Activated T-cell treated with anti-CD3 and anti-CD28 coated beads, Interleukin-2, amount 50 U/mL, for 4 hours (primary cell): ENCODE measurements at regions not wholly inside any gene's neighbourhood (a gene's known extent, or its start where the extent isn't known, plus 50 kb on each side); places are given as distances from the start of the nearest gene placed in this dataset.
"Not testable (repeated sequence)": the region's sequence is repeated elsewhere in the genome, so short reads cannot be mapped to it uniquely, and the experiment has no call there.

Source experiments
- ATAC-seq, 2 donors: fragments of 200-7000 bp; cut with Tn5 transposase; one replicate each; pipeline ENCODE4 v1.10.0; 2021
- DNase-seq: peaks from one replicate; pipeline ENCODE4 v3.0.0-alpha.2; 2020
- H3K27me3 Mint-ChIP-seq: one replicate; pipeline ENCODE4 v1.8.0; 2021; ENCODE audit warnings: low read depth, mixed read lengths
- H3K36me3 Mint-ChIP-seq: one replicate; pipeline ENCODE4 v1.8.0; 2022; ENCODE audit warnings: mixed read lengths; ENCODE audit not compliant: insufficient read depth
- H3K4me1 Mint-ChIP-seq: one replicate; pipeline ENCODE4 v1.8.0; 2021; ENCODE audit warnings: low read depth, mixed read lengths
- H3K4me3 Mint-ChIP-seq: one replicate; pipeline ENCODE4 v1.8.0; 2021; ENCODE audit warnings: mild to moderate bottlenecking, moderate library complexity, mixed read lengths
- H3K9me3 Mint-ChIP-seq: one replicate; pipeline ENCODE4 v1.8.0; 2021; ENCODE audit warnings: mixed read lengths

- H3K9me3 Mint-ChIP-seq = peaks cover 36% of the 10 kb centered on the region
- peaks cover 20% of the 10 kb centered on the region for H3K27me3 Mint-ChIP-seq
- H3K4me3 Mint-ChIP-seq = no peak overlapping the region
- DNase-seq (no peak), ATAC-seq (no peak)
- no peaks in the 10 kb centered on the region for H3K4me1 Mint-ChIP-seq
- peaks cover 2% of the 10 kb centered on the region for H3K36me3 Mint-ChIP-seq
Measured at GRCh38 chr11:34810107-34810562, 106.0 kb downstream of the APIP start.

GRCh38 chr11:34809191-34810106 is 106.7 kb downstream of the APIP start:
- no peak for ATAC-seq
- Mint-ChIP-seq H3K9me3 (peaks cover 36% of the 10 kb centered on the region), H3K27me3 (peaks cover 22% of the 10 kb centered on the region), H3K4me3 (no peak overlapping the region), H3K4me1 (no peaks in the 10 kb centered on the region), H3K36me3 (peaks cover 2% of the 10 kb centered on the region)
- DNase-seq = no peak

GRCh38 chr11:34806875-34807274 is 109.3 kb downstream of the APIP start:
- no peak for ATAC-seq
- no peaks in the 10 kb centered on the region for H3K4me1 Mint-ChIP-seq
- no peak for DNase-seq
- H3K27me3 Mint-ChIP-seq = peaks cover 23% of the 10 kb centered on the region
- H3K4me3 Mint-ChIP-seq = no peak overlapping the region
- no peaks in the 10 kb centered on the region for H3K36me3 Mint-ChIP-seq
- H3K9me3 Mint-ChIP-seq = peaks cover 22% of the 10 kb centered on the region

GRCh38 chr11:34805937-34806336 is 110.2 kb downstream of the APIP start:
- ATAC-seq (no peak), DNase-seq (no peak)
- H3K4me1 Mint-ChIP-seq = no peaks in the 10 kb centered on the region
- H3K36me3 Mint-ChIP-seq = no peaks in the 10 kb centered on the region
- no peak overlapping the region for H3K4me3 Mint-ChIP-seq
- peaks cover 20% of the 10 kb centered on the region for H3K9me3 Mint-ChIP-seq
- H3K27me3 Mint-ChIP-seq = peaks cover 22% of the 10 kb centered on the region

- Mint-ChIP-seq H3K4me1 (no peaks in the 10 kb centered on the region), H3K36me3 (no peaks in the 10 kb centered on the region), H3K4me3 (no peak overlapping the region), H3K27me3 (peaks cover 4% of the 10 kb centered on the region), H3K9me3 (no peaks in the 10 kb centered on the region)
- DNase-seq (no peak), ATAC-seq (no peak)
Measured at GRCh38 chr11:34799848-34800247, 116.3 kb downstream of the APIP start.

- Mint-ChIP-seq H3K27me3 (peaks cover 8% of the 10 kb centered on the region), H3K36me3 (no peaks in the 10 kb centered on the region), H3K9me3 (no peaks in the 10 kb centered on the region), H3K4me1 (no peaks in the 10 kb centered on the region), H3K4me3 (no peak overlapping the region)
- ATAC-seq (no peak), DNase-seq (no peak)
Measured at GRCh38 chr11:34798985-34799384, 117.2 kb downstream of the APIP start.

GRCh38 chr11:34797497-34797896 is 118.7 kb downstream of the APIP start:
- not testable (repeated sequence) for H3K27me3 Mint-ChIP-seq, H3K4me3 Mint-ChIP-seq, DNase-seq, ATAC-seq, H3K9me3 Mint-ChIP-seq, H3K4me1 Mint-ChIP-seq, H3K36me3 Mint-ChIP-seq

GRCh38 chr11:34795641-34796040 is 120.5 kb downstream of the APIP start:
- no peak overlapping the region for H3K4me3 Mint-ChIP-seq
- no peaks in the 10 kb centered on the region for H3K9me3 Mint-ChIP-seq
- peaks cover 10% of the 10 kb centered on the region for H3K27me3 Mint-ChIP-seq
- DNase-seq (no peak), ATAC-seq (no peak)
- no peaks in the 10 kb centered on the region for H3K36me3 Mint-ChIP-seq
- no peaks in the 10 kb centered on the region for H3K4me1 Mint-ChIP-seq

- ATAC-seq (no peak), DNase-seq (no peak)
- no peak overlapping the region for H3K4me3 Mint-ChIP-seq
- no peaks in the 10 kb centered on the region for H3K4me1 Mint-ChIP-seq
- peaks cover 10% of the 10 kb centered on the region for H3K27me3 Mint-ChIP-seq
- H3K9me3 Mint-ChIP-seq = peaks cover 3% of the 10 kb centered on the region
- no peaks in the 10 kb centered on the region for H3K36me3 Mint-ChIP-seq
Measured at GRCh38 chr11:34794696-34795095, 121.5 kb downstream of the APIP start.

GRCh38 chr11:34793666-34794065 is 122.5 kb downstream of the APIP start:
- H3K4me1 Mint-ChIP-seq = no peaks in the 10 kb centered on the region
- H3K36me3 Mint-ChIP-seq = no peaks in the 10 kb centered on the region
- peaks cover 10% of the 10 kb centered on the region for H3K27me3 Mint-ChIP-seq
- ATAC-seq = no peak
- H3K4me3 Mint-ChIP-seq = no peak overlapping the region
- peaks cover 4% of the 10 kb centered on the region for H3K9me3 Mint-ChIP-seq
- DNase-seq = no peak

- DNase-seq (no peak), ATAC-seq (no peak)
- Mint-ChIP-seq H3K4me3 (no peak overlapping the region), H3K4me1 (no peaks in the 10 kb centered on the region), H3K36me3 (no peaks in the 10 kb centered on the region), H3K9me3 (peaks cover 4% of the 10 kb centered on the region), H3K27me3 (peaks cover 10% of the 10 kb centered on the region)
Measured at GRCh38 chr11:34792814-34793258, 123.3 kb downstream of the APIP start.

GRCh38 chr11:34791780-34792542 is 124.2 kb downstream of the APIP start:
- Mint-ChIP-seq H3K4me1 (no peaks in the 10 kb centered on the region), H3K9me3 (peaks cover 4% of the 10 kb centered on the region), H3K4me3 (no peak overlapping the region), H3K36me3 (no peaks in the 10 kb centered on the region), H3K27me3 (peaks cover 10% of the 10 kb centered on the region)
- ATAC-seq (peak in 1 of 2 donors; percentile 10), DNase-seq (no peak)

- Mint-ChIP-seq H3K9me3 (peaks cover 4% of the 10 kb centered on the region), H3K4me1 (no peaks in the 10 kb centered on the region), H3K4me3 (no peak overlapping the region), H3K27me3 (peaks cover 10% of the 10 kb centered on the region), H3K36me3 (no peaks in the 10 kb centered on the region)
- ATAC-seq (no peak), DNase-seq (no peak)
Measured at GRCh38 chr11:34790620-34791019, 125.6 kb downstream of the APIP start.

- H3K4me1 Mint-ChIP-seq = no peaks in the 10 kb centered on the region
- H3K4me3 Mint-ChIP-seq = no peak overlapping the region
- DNase-seq (no peak), ATAC-seq (no peak)
- no peaks in the 10 kb centered on the region for H3K36me3 Mint-ChIP-seq
- peaks cover 4% of the 10 kb centered on the region for H3K9me3 Mint-ChIP-seq
- peaks cover 7% of the 10 kb centered on the region for H3K27me3 Mint-ChIP-seq
Measured at GRCh38 chr11:34789196-34789834, 126.9 kb downstream of the APIP start.
